GM18868 (cell line): ENCODE measurements at regions not wholly inside any gene's neighbourhood (a gene's known extent, or its start where the extent isn't known, plus 50 kb on each side); places are given as distances from the start of the nearest gene placed in this dataset.
"Not testable (repeated sequence)": the region's sequence is repeated elsewhere in the genome, so short reads cannot be mapped to it uniquely, and the experiment has no call there.

Source experiments
- ATAC-seq: cut with Tn5 transposase; IDR thresholded peaks from one replicate; pipeline ENCODE4 v1.9.1; 2021; ENCODE audit warnings: mild to moderate bottlenecking, moderate library complexity; ENCODE audit not compliant: unreplicated experiment

- ATAC-seq = no peak
Observed at GRCh38 chr5:74462356-74462755, 178.2 kb downstream of the ENC1 start.

GRCh38 chr5:74461251-74461650, 179.3 kb downstream of the ENC1 start:
- no peak for ATAC-seq

GRCh38 chr5:74460694-74461093, 179.8 kb downstream of the ENC1 start:
- ATAC-seq = no peak

GRCh38 chr5:74459984-74460383, 180.5 kb downstream of the ENC1 start:
- ATAC-seq = no peak

GRCh38 chr5:74457876-74458275, 182.7 kb downstream of the ENC1 start:
- ATAC-seq = no peak

GRCh38 chr5:74454263-74455030, 186.1 kb downstream of the ENC1 start:
- ATAC-seq = no peak

- no peak for ATAC-seq
Observed at GRCh38 chr5:74452856-74453255, 187.7 kb downstream of the ENC1 start.

DNA sequence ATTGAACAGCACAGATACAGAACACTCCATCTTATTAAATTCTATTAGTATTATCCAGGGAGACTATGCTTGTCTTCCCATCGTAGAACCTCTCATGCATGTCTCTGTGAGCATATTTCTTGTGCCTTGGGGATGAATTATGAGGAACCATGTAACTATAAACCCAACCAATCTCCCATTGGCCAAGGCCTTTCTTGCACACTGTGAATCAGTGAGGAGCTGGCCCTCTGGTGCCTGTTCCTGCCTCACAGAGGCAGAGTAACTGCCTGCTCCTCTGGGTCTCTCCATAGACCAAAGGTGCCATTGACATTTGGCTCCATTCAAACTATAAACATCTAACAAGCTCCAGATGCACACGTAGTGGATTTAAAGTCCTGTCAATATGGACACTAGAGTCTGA, 190.4 kb downstream of the ENC1 start:
- no peak for ATAC-seq

- ATAC-seq = no peak
Observed at GRCh38 chr5:74446725-74447241, 193.7 kb downstream of the ENC1 start.

DNA sequence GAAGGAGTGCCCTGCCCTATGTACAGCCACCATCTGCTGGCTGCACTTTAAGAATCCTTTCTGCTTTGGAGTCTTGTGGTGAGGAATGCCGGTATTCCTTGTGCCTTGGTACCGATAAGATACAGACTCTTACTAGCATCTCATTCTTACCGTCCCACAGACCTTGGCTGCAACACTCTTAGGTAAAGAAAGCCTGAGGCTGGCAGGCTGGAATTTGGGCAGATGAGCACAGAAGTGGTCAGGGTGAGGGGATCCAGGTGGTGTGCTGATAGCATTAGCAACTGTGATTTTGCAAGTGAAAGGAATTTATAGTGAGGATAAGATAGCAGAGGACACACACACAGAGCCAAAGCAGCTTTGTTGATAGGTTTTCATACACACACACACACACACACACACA, 198.1 kb downstream of the ENC1 start:
- ATAC-seq = no peak

DNA sequence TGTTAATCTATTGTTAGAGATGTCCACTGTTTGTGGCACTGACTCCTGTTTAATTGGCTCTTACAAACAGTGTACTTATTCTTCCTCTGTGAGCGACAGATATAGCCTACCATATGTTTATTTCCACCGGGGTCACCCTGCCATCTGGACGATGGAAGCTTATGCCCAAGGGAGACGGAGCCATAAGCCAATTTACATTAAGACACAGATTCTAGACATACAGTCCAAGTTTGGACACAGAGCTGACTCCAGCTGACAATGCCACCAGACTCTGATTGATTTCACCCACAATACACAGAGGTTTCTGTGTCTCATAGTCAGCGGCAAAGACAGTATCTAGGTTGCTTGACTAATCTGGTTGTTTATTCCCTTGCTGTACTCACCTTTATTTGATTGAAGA, 198.9 kb downstream of the ENC1 start:
- ATAC-seq = no peak

- ATAC-seq = no peak
Observed at GRCh38 chr5:74440341-74440740, 200.2 kb downstream of the ENC1 start.

DNA sequence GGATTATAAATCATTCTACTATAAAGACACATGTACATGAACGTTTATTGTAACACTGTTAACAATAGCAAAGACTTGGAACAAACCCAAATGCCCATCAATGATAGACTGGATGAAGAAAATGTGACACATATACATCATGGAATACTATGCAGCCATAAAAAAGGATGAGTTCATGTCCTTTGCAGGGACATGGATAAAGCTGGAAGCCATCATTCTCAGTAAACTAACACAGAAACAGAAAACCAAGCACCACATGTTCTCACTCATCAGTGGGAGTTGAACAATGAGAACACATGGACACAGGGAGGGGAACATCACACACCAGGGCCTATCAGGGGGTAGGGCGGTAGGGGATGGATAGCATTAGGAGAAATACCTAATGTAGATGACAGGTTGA, 202.7 kb downstream of the ENC1 start:
- ATAC-seq = not testable (repeated sequence)

DNA sequence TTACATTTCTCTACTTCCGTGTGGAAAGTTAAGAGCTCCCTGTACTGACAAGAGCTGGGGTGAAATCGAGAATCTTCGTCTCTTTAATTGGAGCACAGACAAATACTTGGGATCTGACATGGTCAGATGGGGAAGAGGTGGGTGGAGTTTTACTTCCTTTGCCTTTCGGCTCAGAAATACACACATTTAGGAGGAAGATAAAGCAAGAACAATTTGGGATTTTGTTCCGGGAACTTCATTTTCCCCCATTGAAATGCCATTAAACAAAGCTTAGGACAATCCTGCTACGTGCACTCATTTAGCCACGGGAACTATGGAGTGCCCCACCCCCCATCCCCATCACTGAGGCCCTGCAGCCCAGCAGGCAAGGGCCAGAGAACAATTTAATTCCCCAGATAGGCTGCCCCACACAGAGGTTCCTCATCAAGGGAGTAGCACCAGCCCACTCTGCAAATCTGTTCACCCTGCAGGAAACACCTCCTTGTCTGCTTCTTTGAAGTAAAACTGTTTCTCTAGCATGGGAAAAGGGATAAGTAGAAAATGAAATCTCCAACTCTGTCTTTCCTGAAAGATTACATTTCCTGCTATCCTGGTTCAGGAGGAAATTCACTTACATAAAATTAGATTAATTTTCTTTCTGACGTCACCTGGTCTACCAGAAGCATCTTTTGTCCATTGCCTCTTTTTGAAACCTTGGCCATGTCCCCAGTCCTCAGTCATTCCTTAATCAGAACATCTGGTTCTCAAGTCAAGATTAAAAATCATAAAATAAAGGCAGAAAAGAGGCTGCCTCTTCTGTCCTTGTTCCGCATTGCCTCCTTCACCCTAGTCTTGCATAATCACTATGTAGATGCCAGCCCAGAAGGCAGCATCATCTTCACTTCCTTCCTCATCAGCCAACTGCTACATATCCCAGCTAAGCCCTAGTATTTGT, 206.4 kb downstream of the ENC1 start:
- no peak for ATAC-seq

- peak; percentile 77 for ATAC-seq
Observed at GRCh38 chr5:74433255-74433895, 207.2 kb downstream of the ENC1 start.

- no peak for ATAC-seq
Observed at GRCh38 chr5:74432721-74433120, 207.8 kb downstream of the ENC1 start.

GRCh38 chr5:74432216-74432615, 208.3 kb downstream of the ENC1 start:
- ATAC-seq = no peak

- no peak for ATAC-seq
Observed at GRCh38 chr5:74431290-74431669, 209.2 kb downstream of the ENC1 start.

- ATAC-seq = no peak
Observed at GRCh38 chr5:74430631-74431289, 209.8 kb downstream of the ENC1 start.

DNA sequence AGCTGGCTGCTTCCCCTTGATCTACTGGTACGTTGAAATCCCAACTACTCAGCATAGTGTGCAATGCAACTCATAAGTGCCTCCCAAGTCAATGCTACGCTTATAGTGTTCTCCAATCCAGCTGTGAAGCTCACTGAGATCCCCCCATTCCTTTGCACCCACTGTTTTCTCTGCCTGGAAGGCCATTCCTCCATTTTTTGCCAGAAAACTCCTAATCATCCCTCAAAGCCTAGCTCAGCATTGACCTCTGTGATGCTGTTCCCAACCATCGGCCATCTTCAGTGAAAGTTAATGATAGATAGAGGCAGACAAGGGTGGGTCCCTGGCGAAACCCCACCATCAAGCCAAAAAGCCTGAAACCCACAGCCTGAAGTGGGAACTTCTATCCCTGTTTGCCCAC, 211.0 kb downstream of the ENC1 start:
- no peak for ATAC-seq

GRCh38 chr5:74428876-74429275, 211.7 kb downstream of the ENC1 start:
- ATAC-seq = no peak
